DOHH2 (cell line): ENCODE measurements at regions not wholly inside any gene's neighbourhood (a gene's known extent, or its start where the extent isn't known, plus 50 kb on each side); places are given as distances from the start of the nearest gene placed in this dataset.

Source experiments
- CTCF ChIP-seq: fragments of 200-600 bp; sonication (generic); IDR thresholded peaks from one replicate; pipeline ENCODE4 v1.5.1; 2014; ENCODE audit warnings: antibody characterized with exemption, mild to moderate bottlenecking, low read depth, low read length; ENCODE audit not compliant: poor library complexity, severe bottlenecking
- EZH2phosphoT487 ChIP-seq: fragments of 200-600 bp; sonication (generic); IDR thresholded peaks from 2 replicates; pipeline ENCODE4 v1.6.1; 2017; ENCODE audit warnings: borderline replicate concordance, mild to moderate bottlenecking, antibody characterized with exemption, low read length, moderate library complexity, mixed read lengths

GRCh38 chr22:22733881-22734373, 89.5 kb downstream of the GGTLC2 start:
- TF ChIP-seq CTCF (no peak), EZH2phosphoT487 (no peak)
